ENCODE measurements at regions not wholly inside any gene's neighbourhood (a gene's known extent, or its start where the extent isn't known, plus 50 kb on each side); places are given as distances from the start of the nearest gene placed in this dataset.

GRCh38 chr5:171513591-171513990 is 94.1 kb downstream of the FGF18 start:
- TF ChIP-seq EZH2 (IDR thresholded peaks at IDR 0.05; ENCODE audit: borderline replicate concordance, insufficient read depth, low read length, poor library complexity, severe bottlenecking) (no peak), RAD21 (conservative IDR thresholded peaks at IDR 0.05) (no peak), EP300 (conservative IDR thresholded peaks at IDR 0.05; ENCODE audit: poor library complexity, severe bottlenecking) (no peak), TAF1 (IDR thresholded peaks at IDR 0.05; ENCODE audit: low read depth) (no peak)
- TF ChIP-seq, protein P1, sequence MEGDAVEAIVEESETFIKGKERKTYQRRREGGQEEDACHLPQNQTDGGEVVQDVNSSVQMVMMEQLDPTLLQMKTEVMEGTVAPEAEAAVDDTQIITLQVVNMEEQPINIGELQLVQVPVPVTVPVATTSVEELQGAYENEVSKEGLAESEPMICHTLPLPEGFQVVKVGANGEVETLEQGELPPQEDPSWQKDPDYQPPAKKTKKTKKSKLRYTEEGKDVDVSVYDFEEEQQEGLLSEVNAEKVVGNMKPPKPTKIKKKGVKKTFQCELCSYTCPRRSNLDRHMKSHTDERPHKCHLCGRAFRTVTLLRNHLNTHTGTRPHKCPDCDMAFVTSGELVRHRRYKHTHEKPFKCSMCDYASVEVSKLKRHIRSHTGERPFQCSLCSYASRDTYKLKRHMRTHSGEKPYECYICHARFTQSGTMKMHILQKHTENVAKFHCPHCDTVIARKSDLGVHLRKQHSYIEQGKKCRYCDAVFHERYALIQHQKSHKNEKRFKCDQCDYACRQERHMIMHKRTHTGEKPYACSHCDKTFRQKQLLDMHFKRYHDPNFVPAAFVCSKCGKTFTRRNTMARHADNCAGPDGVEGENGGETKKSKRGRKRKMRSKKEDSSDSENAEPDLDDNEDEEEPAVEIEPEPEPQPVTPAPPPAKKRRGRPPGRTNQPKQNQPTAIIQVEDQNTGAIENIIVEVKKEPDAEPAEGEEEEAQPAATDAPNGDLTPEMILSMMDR (IDR thresholded peaks at IDR 0.05; ENCODE audit: poor library complexity, severe bottlenecking), result no peak

All from neural cell (in vitro differentiated cells).